ENCODE measurements at regions not wholly inside any gene's neighbourhood (a gene's known extent, or its start where the extent isn't known, plus 50 kb on each side); places are given as distances from the start of the nearest gene placed in this dataset.

DNA sequence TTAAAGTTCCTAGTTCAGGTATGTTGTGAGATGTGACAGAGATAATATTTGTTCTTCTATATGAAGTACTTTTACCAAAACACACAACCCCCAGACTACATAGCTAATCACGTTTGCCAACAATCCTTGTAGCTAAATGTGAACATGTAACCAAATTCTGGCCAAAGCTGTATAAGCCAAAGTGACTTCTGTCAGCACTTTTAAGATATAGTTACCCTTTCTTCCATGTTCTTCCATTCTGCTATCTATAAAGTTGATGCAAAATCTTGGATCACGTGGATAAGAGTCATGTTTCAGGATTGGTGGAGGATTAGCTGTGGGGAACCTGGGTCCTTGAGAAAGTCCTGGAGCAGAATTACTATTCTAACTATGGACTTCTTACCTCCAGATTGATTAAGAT lies 1366.6 kb downstream of the FSCB start:
- TF ChIP-seq CTCF (conservative IDR thresholded peaks at IDR 0.05): no peak
- no peak for TF ChIP-seq ZFX (IDR thresholded peaks at IDR 0.05)
